Right lobe of liver (tissue), 6 donors: ENCODE measurements at regions not wholly inside any gene's neighbourhood (a gene's known extent, or its start where the extent isn't known, plus 50 kb on each side); places are given as distances from the start of the nearest gene placed in this dataset.
"Not testable (repeated sequence)": the region's sequence is repeated elsewhere in the genome, so short reads cannot be mapped to it uniquely, and the experiment has no call there.

Source experiments
- ATAC-seq, 4 donors: fragments of 200-7000 bp; cut with Tn5 transposase; one replicate each; pipeline ENCODE4 v1.9.1; 2020; ENCODE audit warnings: mild to moderate bottlenecking in 4 of 4, moderate library complexity in 4 of 4
- DNase-seq, 3 donors: peaks; one replicate each; pipeline ENCODE4 v3.0.0-alpha.2; 2020
- H3K27ac ChIP-seq, 3 donors: fragments of 200-600 bp; one replicate each; pipeline ENCODE4 v1.8.0; 2022
- H3K27me3 ChIP-seq, 2 donors: fragments of 200-600 bp; one replicate each; pipeline ENCODE4 v1.8.0; 2022
- H3K36me3 ChIP-seq, 4 donors: fragments of 200-600 bp; sonication (generic) in 1 of 4; one replicate each; pipeline versions ENCODE4 v1.5.1 to v1.8.0; 2017 to 2022; ENCODE audit warnings: control low read depth in 1 of 4
- H3K4me1 ChIP-seq, 4 donors: fragments of 200-600 bp; sonication (generic) in 1 of 4; one replicate each; pipeline versions ENCODE4 v1.5.1 to v1.8.0; 2017 to 2022; ENCODE audit warnings: control low read depth in 1 of 4
- H3K4me3 ChIP-seq, 3 donors: fragments of 200-600 bp; one replicate each; pipeline ENCODE4 v1.8.0; 2022
- H3K9me3 ChIP-seq, 4 donors: fragments of 200-600 bp; sonication (generic) in 1 of 4; one replicate each; pipeline versions ENCODE4 v1.5.1 to v1.8.0; 2017 to 2022; ENCODE audit warnings: control low read depth in 1 of 4
- POLR2A ChIP-seq: fragments of 450-650 bp; IDR thresholded peaks from one replicate; pipeline ENCODE4 v1.6.1; 2017; ENCODE audit warnings: antibody characterized with exemption, mild to moderate bottlenecking
- WGBS: methylation state at CpG from one replicate; pipeline ENCODE4 v1.1.6; 2018; ENCODE audit warnings: low coverage, low lambda C conversion rate; ENCODE audit not compliant: insufficient coverage; ENCODE audit errors: missing lambda C conversion rate; 5-methylcytosine and 5-hydroxymethylcytosine counted together
- intact Hi-C, 2 donors: fragments of 100-400 bp; cut with DNase I; formaldehyde crosslinking; loops; one replicate each; pipeline versions ENCODE4 v1.11.2 to v1.14.1; 2022
- TF ChIP-seq, protein P1 (sequence below), 4 donors: fragments of 200-600 bp in 3 of 4; fragments of 450-650 bp in 1 of 4; IDR thresholded peaks; one replicate each; pipeline versions ENCODE4 v1.5.1 to v1.8.0; 2016 to 2022; ENCODE audit warnings: antibody characterized with exemption in 4 of 4, mild to moderate bottlenecking in 2 of 4
- donor health status: DM: no; HTN: yes; CAD: no.
- donor health status: DM: no; HTN: no; CAD: no.
- donor health status: DM: no; HTN: no; CAD: no.
- donor health status: DM: no; HTN: yes; CAD: no.
- donor health status: DM: no; HTN: yes; CAD: no.

DNA sequence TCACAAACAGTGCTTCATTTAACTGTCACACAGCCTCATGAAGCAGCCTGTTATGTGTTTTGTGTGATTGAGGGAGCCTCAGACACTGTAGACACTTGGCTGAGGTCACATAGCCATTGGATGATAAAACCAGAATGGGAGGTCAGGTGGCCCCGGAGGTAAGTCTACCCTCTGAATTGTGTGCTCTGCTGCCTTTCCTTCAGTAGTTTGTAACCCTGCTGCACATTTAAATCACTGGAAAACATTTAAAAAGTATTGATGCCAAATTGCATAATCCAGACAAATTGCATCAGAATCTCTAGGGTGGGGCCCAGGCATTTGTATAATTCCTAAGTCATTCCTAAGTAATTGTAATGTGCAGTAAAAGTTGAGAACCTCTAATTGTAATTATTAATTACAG lies 85.2 kb upstream of the ECI2 start:
- intact Hi-C loops: no loop called here
- DNase-seq (no peak), ATAC-seq (peak in 3 of 4 donors; percentile 32 to 61 (median 49))
- TF ChIP-seq, protein P1, sequence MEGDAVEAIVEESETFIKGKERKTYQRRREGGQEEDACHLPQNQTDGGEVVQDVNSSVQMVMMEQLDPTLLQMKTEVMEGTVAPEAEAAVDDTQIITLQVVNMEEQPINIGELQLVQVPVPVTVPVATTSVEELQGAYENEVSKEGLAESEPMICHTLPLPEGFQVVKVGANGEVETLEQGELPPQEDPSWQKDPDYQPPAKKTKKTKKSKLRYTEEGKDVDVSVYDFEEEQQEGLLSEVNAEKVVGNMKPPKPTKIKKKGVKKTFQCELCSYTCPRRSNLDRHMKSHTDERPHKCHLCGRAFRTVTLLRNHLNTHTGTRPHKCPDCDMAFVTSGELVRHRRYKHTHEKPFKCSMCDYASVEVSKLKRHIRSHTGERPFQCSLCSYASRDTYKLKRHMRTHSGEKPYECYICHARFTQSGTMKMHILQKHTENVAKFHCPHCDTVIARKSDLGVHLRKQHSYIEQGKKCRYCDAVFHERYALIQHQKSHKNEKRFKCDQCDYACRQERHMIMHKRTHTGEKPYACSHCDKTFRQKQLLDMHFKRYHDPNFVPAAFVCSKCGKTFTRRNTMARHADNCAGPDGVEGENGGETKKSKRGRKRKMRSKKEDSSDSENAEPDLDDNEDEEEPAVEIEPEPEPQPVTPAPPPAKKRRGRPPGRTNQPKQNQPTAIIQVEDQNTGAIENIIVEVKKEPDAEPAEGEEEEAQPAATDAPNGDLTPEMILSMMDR (IDR thresholded peaks at IDR 0.05): no peak
- no peak for TF ChIP-seq POLR2A
- Histone ChIP-seq H3K36me3 (no peaks in the 10 kb centered on the region), H3K4me1 (peaks cover 0 to 4% (median 0%) of the 10 kb centered on the region in 4 donors), H3K4me3 (no peak overlapping the region), H3K27ac (no peak overlapping the region), H3K27me3 (no peaks in the 10 kb centered on the region), H3K9me3 (no peaks in the 10 kb centered on the region)
- WGBS: 47% methylated on average over 1 of the region's 1 CpG

DNA sequence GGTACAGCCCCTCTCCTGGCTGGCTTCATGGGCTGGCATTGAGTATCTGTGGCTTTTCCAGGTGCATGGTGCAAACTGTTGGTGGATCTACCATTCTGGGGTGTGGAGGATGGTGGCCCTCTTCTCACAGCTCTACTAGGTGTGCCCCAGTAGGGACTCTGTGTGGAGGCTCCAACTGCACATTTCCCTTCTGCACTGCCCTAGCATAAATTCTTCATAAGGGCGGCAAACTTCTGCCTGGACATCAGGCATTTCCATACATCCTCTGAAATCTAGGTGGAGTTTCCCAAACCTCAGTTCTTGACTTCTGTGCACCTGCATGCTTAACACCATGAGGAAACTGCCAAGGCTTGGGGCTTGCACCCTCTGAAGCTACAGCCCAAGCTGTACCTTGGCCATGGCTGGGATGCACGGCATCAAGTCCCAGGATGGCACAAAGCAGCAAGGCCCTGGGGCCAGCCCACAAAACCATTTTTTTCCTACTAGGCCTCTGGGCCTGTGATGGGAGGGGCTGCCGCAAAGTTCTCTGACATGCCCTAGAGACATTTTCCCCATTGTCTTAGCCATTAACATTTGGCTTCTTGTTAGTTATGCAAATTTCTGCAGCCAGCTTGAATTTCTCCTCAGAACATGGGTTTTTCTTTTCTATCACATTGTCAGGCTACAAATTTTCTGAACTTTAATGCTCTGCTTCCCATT lies 83.4 kb upstream of the ECI2 start:
- H3K27ac ChIP-seq, H3K9me3 ChIP-seq, DNase-seq, H3K27me3 ChIP-seq, H3K4me1 ChIP-seq, H3K4me3 ChIP-seq, intact Hi-C loops, H3K36me3 ChIP-seq, ATAC-seq: not testable (repeated sequence)
- WGBS: 100% methylated on average over 1 of the region's 3 CpGs

DNA sequence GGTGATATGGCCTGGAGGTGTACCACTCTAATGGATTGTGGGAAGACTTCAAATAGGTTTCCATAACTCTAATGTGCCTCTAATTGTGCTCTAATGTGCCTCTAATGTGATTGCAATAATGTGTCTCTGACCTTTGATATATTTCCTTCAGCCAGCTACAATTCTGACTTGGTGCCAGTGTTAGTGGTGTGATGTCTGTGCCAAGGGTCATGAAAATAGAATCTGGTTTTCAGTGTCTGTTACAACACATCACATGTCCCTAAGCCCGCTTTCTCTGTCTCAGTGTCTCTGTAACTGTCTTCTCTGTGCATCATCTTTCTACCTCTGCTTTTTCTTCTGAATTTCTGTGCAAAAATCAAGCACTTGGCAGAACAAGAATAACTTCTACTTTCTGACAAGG lies 77.2 kb upstream of the ECI2 start:
- H3K9me3 ChIP-seq: no peaks in the 10 kb centered on the region
- intact Hi-C loops: no loop called here
- no peaks in the 10 kb centered on the region for H3K36me3 ChIP-seq
- peaks cover 0 to 10% (median 5%) of the 10 kb centered on the region in 4 donors for H3K4me1 ChIP-seq
- peak in 1 of 3 donors; percentile 68 for DNase-seq
- 25% methylated on average over 1 of the region's 1 CpG for WGBS
- peak overlapping the region in 1 of 3 donors; percentile 59 for H3K27ac ChIP-seq
- peak; percentile 95 to 98 (median 96) for ATAC-seq
- H3K4me3 ChIP-seq: no peak overlapping the region
- TF ChIP-seq, protein P1 (IDR thresholded peaks at IDR 0.05): no peak
- no peak for TF ChIP-seq POLR2A
- no peaks in the 10 kb centered on the region for H3K27me3 ChIP-seq

DNA sequence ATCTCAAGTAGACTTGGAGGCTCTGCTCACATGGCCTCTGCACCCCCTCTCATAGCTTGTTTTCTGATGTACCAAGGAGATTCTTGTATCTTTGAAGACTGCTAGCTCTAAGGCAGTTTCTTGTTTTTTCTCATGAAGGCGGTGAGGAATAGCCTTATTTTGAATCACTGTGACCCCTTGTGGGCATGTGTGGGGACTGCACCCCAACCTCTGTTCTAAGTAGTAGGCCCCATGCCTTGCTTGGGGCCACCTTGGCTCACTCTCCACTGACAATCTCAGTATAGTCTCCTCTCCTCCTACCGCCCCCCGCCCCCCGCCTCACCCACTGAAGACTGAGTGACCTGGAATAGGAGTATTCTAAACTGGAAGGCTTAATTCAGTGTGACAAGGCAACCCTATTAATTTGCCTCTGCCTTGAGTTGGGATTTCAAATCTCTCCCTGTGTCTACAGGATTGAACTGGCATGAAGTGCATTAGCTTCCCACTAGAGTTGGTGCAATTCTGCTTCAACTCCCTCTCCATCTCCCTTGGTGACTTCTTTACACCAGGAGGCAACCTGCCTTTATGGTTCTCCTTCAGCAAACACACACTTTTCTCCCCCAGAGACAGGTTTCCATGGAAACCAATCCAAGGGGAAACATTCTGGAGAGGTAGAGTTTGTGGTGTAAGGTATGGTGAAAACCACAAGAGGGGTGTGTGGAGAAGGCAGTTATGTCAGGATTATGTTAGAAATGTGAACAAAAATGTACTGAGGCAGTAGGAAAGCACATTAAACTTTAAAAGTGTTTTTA lies 75.4 kb upstream of the ECI2 start:
- intact Hi-C loops: no loop called here
- TF ChIP-seq, protein P1 (IDR thresholded peaks at IDR 0.05): peak; percentile 55 to 67 (median 62)
- no peak for TF ChIP-seq POLR2A
- H3K36me3 ChIP-seq: no peaks in the 10 kb centered on the region
- ATAC-seq: peak; percentile 75 to 84 (median 82)
- H3K4me3 ChIP-seq: no peak overlapping the region
- no peak overlapping the region for H3K27ac ChIP-seq
- DNase-seq: peak in 2 of 3 donors; percentile 40 to 53
- H3K27me3 ChIP-seq: no peaks in the 10 kb centered on the region
- H3K9me3 ChIP-seq: no peaks in the 10 kb centered on the region
- peaks cover 0 to 10% (median 5%) of the 10 kb centered on the region in 4 donors for H3K4me1 ChIP-seq
- 40% methylated on average over 1 of the region's 4 CpGs for WGBS

DNA sequence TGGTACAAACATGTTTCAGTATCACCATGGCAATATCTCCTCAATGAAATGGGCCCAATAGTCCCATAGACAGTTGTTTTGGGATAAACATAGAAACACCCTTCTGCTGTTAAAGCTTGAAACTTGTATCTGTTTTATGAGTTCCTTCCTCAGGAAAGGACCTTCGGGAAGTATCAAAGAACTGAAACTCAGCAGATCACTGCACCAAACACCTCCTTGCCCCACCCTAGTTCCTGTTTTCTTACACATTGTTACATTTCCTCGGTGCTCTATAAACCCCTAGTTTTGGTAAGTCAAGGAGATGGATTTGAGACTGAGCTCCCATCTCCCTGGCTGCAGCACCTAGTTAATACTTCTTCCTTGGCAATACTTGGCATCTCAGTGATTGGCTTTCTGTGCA lies 73.8 kb upstream of the ECI2 start:
- ATAC-seq (no peak), DNase-seq (no peak)
- Histone ChIP-seq H3K27ac (no peak overlapping the region), H3K4me1 (peaks cover 0 to 10% (median 5%) of the 10 kb centered on the region in 4 donors), H3K4me3 (no peak overlapping the region), H3K9me3 (no peaks in the 10 kb centered on the region), H3K36me3 (no peaks in the 10 kb centered on the region), H3K27me3 (no peaks in the 10 kb centered on the region)
- TF ChIP-seq POLR2A: no peak
- TF ChIP-seq, protein P1 (IDR thresholded peaks at IDR 0.05): no peak
- WGBS: 44% methylated on average over 2 of the region's 2 CpGs
- intact Hi-C loops: no loop called here
